H1 (cell line): ENCODE measurements at regions not wholly inside any gene's neighbourhood (a gene's known extent, or its start where the extent isn't known, plus 50 kb on each side); places are given as distances from the start of the nearest gene placed in this dataset.

ENCODE experiments used
- CTCF ChIA-PET: fragments of 300-600 bp; sonication (Branson Sonifier 250); formaldehyde crosslinking; loops from one replicate; lab custom pipeline; 2021; ENCODE audit not compliant: partially characterized antibody; lab: Charles Lee
- POLR2A ChIA-PET: fragments of 300-600 bp; sonication (Branson Sonifier 250); formaldehyde crosslinking; loops from one replicate; lab custom pipeline; 2021; ENCODE audit warnings: inconsistent platforms; ENCODE audit not compliant: partially characterized antibody; lab: Charles Lee
- DNase-seq, 2 experiments: peaks; one replicate each; pipeline versions ENCODE4 v3.0.0 to v3.0.0-alpha.2; 2010 to 2022; ENCODE audit warnings: low spot score in 2 of 2, low read depth in 1 of 2, mixed read lengths in 1 of 2
- FAIRE-seq: peaks from 2 replicates; lab custom pipeline; 2011; peaks lifted over from hg19 to GRCh38; lab: Jason Lieb, UNC
- H2AFZ ChIP-seq: 2 replicates; pipeline ENCODE4 v1.8.1; 2012; ENCODE audit warnings: low read length, inconsistent platforms
- H2AK5ac ChIP-seq: 2 replicates; pipeline ENCODE4 v1.6.1; 2013; ENCODE audit warnings: low read depth, low read length
- H2BK120ac ChIP-seq: replicated peaks from 2 replicates; pipeline ENCODE3; 2013; ENCODE audit warnings: low read depth, low read length, inconsistent platforms
- H2BK12ac ChIP-seq: 2 replicates; pipeline ENCODE4 v1.6.1; 2013; ENCODE audit warnings: low read depth, low read length
- H2BK15ac ChIP-seq: 2 replicates; pipeline ENCODE4 v1.6.1; 2013; ENCODE audit warnings: low read length
- H2BK20ac ChIP-seq: 2 replicates; pipeline ENCODE4 v1.6.1; 2013; ENCODE audit warnings: low read length
- H2BK5ac ChIP-seq: 2 replicates; pipeline ENCODE4 v1.6.1; 2013; ENCODE audit warnings: low read depth, low read length
- H3K14ac ChIP-seq: 2 replicates; pipeline ENCODE4 v1.6.1; 2013; ENCODE audit warnings: inconsistent platforms; ENCODE audit not compliant: insufficient read length
- H3K18ac ChIP-seq: 2 replicates; pipeline ENCODE4 v1.6.1; 2013; ENCODE audit warnings: low read length; ENCODE audit errors: extremely low read depth
- H3K23ac ChIP-seq: 2 replicates; pipeline ENCODE4 v1.6.1; 2013; ENCODE audit warnings: inconsistent platforms; ENCODE audit not compliant: insufficient read length
- H3K23me2 ChIP-seq: 2 replicates; pipeline ENCODE4 v1.6.1; 2013; ENCODE audit warnings: low read depth, low read length
- H3K27ac ChIP-seq: 2 replicates; pipeline ENCODE4 v1.6.1; 2011; ENCODE audit warnings: low read depth, low read length, inconsistent platforms
- H3K27me3 ChIP-seq, 4 experiments: replicated peaks in 1 of 4; 1 replicate in 1 of 4; 2 replicates in 3 of 4; pipeline versions ENCODE4 v1.6.1 to v1.8.1; 2011 to 2013; ENCODE audit warnings: low read length in 3 of 4, mild to moderate bottlenecking in 3 of 4, inconsistent platforms in 2 of 4, mixed read lengths in 2 of 4, moderate library complexity in 1 of 4; ENCODE audit not compliant: control insufficient read depth in 3 of 4, insufficient read depth in 3 of 4; ENCODE audit errors: extremely low read depth in 1 of 4
- H3K36me3 ChIP-seq, 4 experiments: 2 replicates each; pipeline versions ENCODE4 v1.6.1 to v1.8.1; 2011 to 2013; ENCODE audit warnings: mild to moderate bottlenecking in 4 of 4, low read length in 3 of 4, moderate library complexity in 2 of 4, control low read depth in 1 of 4, inconsistent platforms in 1 of 4; ENCODE audit not compliant: insufficient read depth in 4 of 4, control insufficient read depth in 2 of 4
- H3K4ac ChIP-seq: replicated peaks from 2 replicates; pipeline ENCODE3; 2013; ENCODE audit warnings: low read length, low read depth, mixed read lengths, inconsistent platforms; ENCODE audit not compliant: insufficient read length
- H3K4me1 ChIP-seq, 4 experiments: replicated peaks in 1 of 4; 1 replicate in 1 of 4; 2 replicates in 3 of 4; pipeline versions ENCODE4 v1.6.1 to v1.8.1; 2011 to 2013; ENCODE audit warnings: low read length in 3 of 4, inconsistent platforms in 2 of 4, mixed read lengths in 1 of 4; ENCODE audit not compliant: insufficient read depth in 4 of 4, control insufficient read depth in 3 of 4
- H3K4me2 ChIP-seq, 2 experiments: 2 replicates each; pipeline versions ENCODE4 v1.6.1 to v1.8.1; 2011 to 2013; ENCODE audit warnings: low read depth in 2 of 2, low read length in 2 of 2, control low read depth in 1 of 2, inconsistent platforms in 1 of 2, mild to moderate bottlenecking in 1 of 2; ENCODE audit not compliant: insufficient read depth in 1 of 2
- H3K4me3 ChIP-seq, 4 experiments: fragments of 200-600, 300-600 bp in 1 of 4; sonication (generic), shearing (Covaris generic), sonication (Bioruptor Twin) in 1 of 4; 2 replicates each; pipeline versions ENCODE4 v1.5.1 to v1.8.1; 2011 to 2016; ENCODE audit warnings: low read length in 4 of 4, low read depth in 3 of 4, control low read depth in 2 of 4, inconsistent platforms in 2 of 4, mild to moderate bottlenecking in 2 of 4, mixed read lengths in 1 of 4, moderate library complexity in 1 of 4; ENCODE audit not compliant: insufficient read depth in 2 of 4; ENCODE audit errors: extremely low read depth in 1 of 4
- H3K56ac ChIP-seq: replicated peaks from 2 replicates; pipeline ENCODE3; 2013; ENCODE audit warnings: low read depth, mild to moderate bottlenecking, mixed read lengths, low read length, inconsistent platforms; ENCODE audit not compliant: insufficient read length
- H3K79me1 ChIP-seq: 2 replicates; pipeline ENCODE4 v1.6.1; 2013; ENCODE audit warnings: low read depth, low read length, control low read depth
- H3K79me2 ChIP-seq, 2 experiments: 2 replicates each; pipeline versions ENCODE4 v1.6.1 to v1.8.1; 2012 to 2013; ENCODE audit warnings: low read length in 2 of 2, mild to moderate bottlenecking in 2 of 2, inconsistent platforms in 1 of 2; ENCODE audit not compliant: insufficient read depth in 2 of 2, control insufficient read depth in 1 of 2
- H3K9ac ChIP-seq, 4 experiments: replicated peaks in 1 of 4; 1 replicate in 1 of 4; 2 replicates in 3 of 4; pipeline versions ENCODE4 v1.6.1 to v1.8.1; 2011 to 2013; ENCODE audit warnings: low read depth in 3 of 4, low read length in 3 of 4, control low read depth in 2 of 4, mild to moderate bottlenecking in 2 of 4, moderate library complexity in 2 of 4, inconsistent platforms in 1 of 4; ENCODE audit errors: extremely low read depth in 1 of 4
- H3K9me3 ChIP-seq, 2 experiments: 2 replicates each; pipeline versions ENCODE4 v1.6.1 to v1.8.1; 2012 to 2013; ENCODE audit warnings: mild to moderate bottlenecking in 2 of 2, moderate library complexity in 2 of 2, control low read depth in 1 of 2, inconsistent platforms in 1 of 2, low read depth in 1 of 2, low read length in 1 of 2, mixed read lengths in 1 of 2; ENCODE audit not compliant: insufficient read depth in 2 of 2
- H4K20me1 ChIP-seq, 2 experiments: replicated peaks in 1 of 2; 2 replicates each; pipeline versions ENCODE3 to v1.8.1; 2011 to 2013; ENCODE audit warnings: inconsistent platforms in 2 of 2, low read length in 2 of 2, mild to moderate bottlenecking in 1 of 2; ENCODE audit not compliant: insufficient read depth in 2 of 2, control insufficient read depth in 1 of 2
- H4K5ac ChIP-seq: 2 replicates; pipeline ENCODE4 v1.6.1; 2013; ENCODE audit warnings: low read length, low read depth, mixed read lengths, inconsistent platforms; ENCODE audit not compliant: insufficient read length
- H4K8ac ChIP-seq: 2 replicates; pipeline ENCODE4 v1.8.0; 2013; ENCODE audit warnings: mild to moderate bottlenecking, moderate library complexity, low read length, inconsistent platforms; ENCODE audit not compliant: insufficient read depth; ENCODE audit errors: extremely low read depth
- H4K91ac ChIP-seq: replicated peaks from 2 replicates; pipeline ENCODE3; 2013; ENCODE audit warnings: low read length, mixed read lengths, inconsistent platforms; ENCODE audit not compliant: insufficient read length
- CHD1 ChIP-seq: IDR thresholded peaks from 2 replicates; pipeline ENCODE4 v1.6.1; 2012; ENCODE audit warnings: low read depth, low read length, improper control_type of control experiment
- CHD2 ChIP-seq: IDR thresholded peaks from 2 replicates; pipeline ENCODE4 v1.6.1; 2012; ENCODE audit warnings: low read length, improper control_type of control experiment
- JUN ChIP-seq: IDR thresholded peaks from 2 replicates; pipeline ENCODE4 v1.6.1; 2011; ENCODE audit warnings: low read depth, mild to moderate bottlenecking, improper control_type of control experiment, low read length
- KDM5A ChIP-seq: fragments of 200-600 bp; IDR thresholded peaks from 2 replicates; pipeline ENCODE4 v1.7.1; 2012; ENCODE audit warnings: mild to moderate bottlenecking, low read length, inconsistent platforms, mixed read lengths
- NANOG ChIP-seq: IDR thresholded peaks from 2 replicates; pipeline ENCODE4 v1.6.1; 2011; ENCODE audit warnings: low read length, low read depth, mild to moderate bottlenecking, inconsistent platforms; ENCODE audit not compliant: insufficient read depth, poor library complexity, severe bottlenecking
- NRF1 ChIP-seq: IDR thresholded peaks from 2 replicates; pipeline ENCODE4 v1.6.1; 2011; ENCODE audit warnings: mild to moderate bottlenecking, low read depth, low read length, improper control_type of control experiment
- POU5F1 ChIP-seq: IDR thresholded peaks from 2 replicates; pipeline ENCODE4 v1.6.1; 2011; ENCODE audit warnings: low read depth, mild to moderate bottlenecking, low read length, moderate library complexity
- SIX5 ChIP-seq: IDR thresholded peaks from 2 replicates; pipeline ENCODE4 v1.6.1; 2011; ENCODE audit warnings: mild to moderate bottlenecking, low read depth, low read length
- TAF7 ChIP-seq: optimal IDR thresholded peaks from 2 replicates; pipeline ENCODE3; 2011; ENCODE audit warnings: low read depth, mild to moderate bottlenecking, inconsistent platforms, low read length, moderate library complexity, borderline replicate concordance
- TBP ChIP-seq: IDR thresholded peaks from 2 replicates; pipeline ENCODE4 v1.6.1; 2011; ENCODE audit warnings: low read depth, low read length, improper control_type of control experiment
- TEAD4 ChIP-seq: IDR thresholded peaks from 2 replicates; pipeline ENCODE4 v1.6.1; 2012; ENCODE audit warnings: low read depth, low read length, inconsistent platforms, mixed read lengths
- WGBS, 2 experiments: shearing (Covaris generic) in 1 of 2; methylation state at CpG; one replicate each; pipeline versions ENCODE4 v1.1.6 to v1.1.7; 2013 to 2015; ENCODE audit warnings: low lambda C conversion rate in 2 of 2, mixed read lengths in 2 of 2, inconsistent platforms in 1 of 2, low coverage in 1 of 2, missing lambda C conversion rate in 1 of 2; ENCODE audit not compliant: insufficient replicate concordance in 2 of 2, insufficient coverage in 1 of 2, insufficient read length in 1 of 2; ENCODE audit errors: extremely low coverage in 1 of 2, missing lambda C conversion rate in 1 of 2; 5-methylcytosine and 5-hydroxymethylcytosine counted together

GRCh38 chr4:100295792-100296191, 105.5 kb upstream of the DDIT4L start:
- Histone ChIP-seq H3K4me3 (no peak overlapping the region), H3K27ac (no peak overlapping the region), H3K18ac (no peak overlapping the region), H2AFZ (no peak overlapping the region), H3K9me3 (no peaks in the 10 kb centered on the region), H3K23me2 (no peaks in the 10 kb centered on the region; the same call in 1 of the 2 replicates), H3K36me3 (no peaks in the 10 kb centered on the region), H3K23ac (no peak overlapping the region), H3K14ac (no peak overlapping the region), H3K4me2 (no peak overlapping the region), H2BK12ac (no peak overlapping the region), H4K8ac (no peak overlapping the region), H3K79me2 (no peaks in the 10 kb centered on the region), H3K4ac (no peak overlapping the region), H2BK120ac (no peak overlapping the region), H3K27me3 (no peaks in the 10 kb centered on the region), H3K56ac (no peak overlapping the region), H3K79me1 (no peaks in the 10 kb centered on the region), H4K20me1 (no peaks in the 10 kb centered on the region), H3K4me1 (no peaks in the 10 kb centered on the region; a peak in 1 of 7 replicates), H2BK15ac (no peak overlapping the region), H4K91ac (no peak overlapping the region), H2BK5ac (no peak overlapping the region), H2BK20ac (no peak overlapping the region), H2AK5ac (no peak overlapping the region), H4K5ac (no peak overlapping the region), H3K9ac (no peak overlapping the region)
- TF ChIP-seq POU5F1 (no peak), CHD1 (no peak), CHD2 (no peak), JUN (no peak), KDM5A (no peak), SIX5 (no peak), TBP (no peak), TAF7 (no peak), NRF1 (no peak), NANOG (no peak), TEAD4 (no peak)
- CTCF ChIA-PET = no interaction called here
- WGBS, 2 experiments = 71% methylated on average over 2 of the region's 2 CpGs; no CpG with 5 or more reads in 1 of the 2 experiments
- FAIRE-seq = no peak
- POLR2A ChIA-PET = no interaction called here
- no peak for DNase-seq
